Endothelial cell (in vitro differentiated cells): ENCODE measurements at regions not wholly inside any gene's neighbourhood (a gene's known extent, or its start where the extent isn't known, plus 50 kb on each side); places are given as distances from the start of the nearest gene placed in this dataset.

ENCODE experiments used
- DNase-seq: peaks from one replicate; pipeline ENCODE4 v3.0.0; 2021; ENCODE audit warnings: low spot score
- H3K27ac Mint-ChIP-seq: one replicate; pipeline ENCODE4 v1.8.0; 2021; ENCODE audit warnings: mixed read lengths, inconsistent platforms; ENCODE audit not compliant: unreplicated experiment
- H3K27me3 Mint-ChIP-seq: one replicate; pipeline ENCODE4 v1.8.0; 2021; ENCODE audit warnings: mild to moderate bottlenecking, moderate library complexity, mixed read lengths, inconsistent platforms; ENCODE audit not compliant: unreplicated experiment
- H3K36me3 Mint-ChIP-seq: one replicate; pipeline ENCODE4 v1.8.0; 2021; ENCODE audit warnings: mild to moderate bottlenecking, low read depth, mixed read lengths, inconsistent platforms; ENCODE audit not compliant: unreplicated experiment
- H3K4me1 Mint-ChIP-seq: one replicate; pipeline ENCODE4 v1.8.0; 2021; ENCODE audit warnings: mild to moderate bottlenecking, mixed read lengths, inconsistent platforms; ENCODE audit not compliant: unreplicated experiment
- H3K4me3 Mint-ChIP-seq: one replicate; pipeline ENCODE4 v1.8.0; 2021; ENCODE audit warnings: mild to moderate bottlenecking, mixed read lengths, inconsistent platforms; ENCODE audit not compliant: unreplicated experiment
- H3K9me3 Mint-ChIP-seq: one replicate; pipeline ENCODE4 v1.8.0; 2021; ENCODE audit warnings: mixed read lengths, inconsistent platforms; ENCODE audit not compliant: unreplicated experiment
- TF ChIP-seq, protein P1 (sequence below): fragments of 200-600 bp; sonication (generic); IDR thresholded peaks from one replicate; pipeline ENCODE4 v1.5.0; 2021; ENCODE audit warnings: antibody characterized with exemption; ENCODE audit not compliant: unreplicated experiment

DNA sequence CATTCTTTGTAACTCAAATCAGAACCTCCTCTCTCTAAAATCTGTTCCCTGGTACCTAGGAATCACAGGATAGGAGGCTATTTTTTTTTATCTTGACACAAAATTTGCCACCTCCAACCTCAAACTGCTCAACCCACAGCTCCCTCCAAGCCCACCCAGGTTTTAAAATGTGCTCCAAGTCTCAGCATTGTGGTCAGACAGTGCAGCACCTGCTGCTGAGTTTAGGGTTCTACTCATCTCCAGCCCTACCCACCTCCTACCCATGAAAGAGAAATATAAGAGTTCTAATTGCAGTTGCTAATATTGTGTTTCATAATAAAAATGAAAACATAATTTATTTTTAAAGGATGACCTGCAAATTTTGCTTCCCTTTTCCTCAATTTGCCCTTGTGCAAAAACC, 496.5 kb downstream of the MAFB start:
- Mint-ChIP-seq H3K4me1 (no peaks in the 10 kb centered on the region), H3K9me3 (no peaks in the 10 kb centered on the region), H3K27me3 (no peaks in the 10 kb centered on the region), H3K4me3 (no peak overlapping the region), H3K27ac (no peak overlapping the region), H3K36me3 (no peaks in the 10 kb centered on the region)
- TF ChIP-seq, protein P1, sequence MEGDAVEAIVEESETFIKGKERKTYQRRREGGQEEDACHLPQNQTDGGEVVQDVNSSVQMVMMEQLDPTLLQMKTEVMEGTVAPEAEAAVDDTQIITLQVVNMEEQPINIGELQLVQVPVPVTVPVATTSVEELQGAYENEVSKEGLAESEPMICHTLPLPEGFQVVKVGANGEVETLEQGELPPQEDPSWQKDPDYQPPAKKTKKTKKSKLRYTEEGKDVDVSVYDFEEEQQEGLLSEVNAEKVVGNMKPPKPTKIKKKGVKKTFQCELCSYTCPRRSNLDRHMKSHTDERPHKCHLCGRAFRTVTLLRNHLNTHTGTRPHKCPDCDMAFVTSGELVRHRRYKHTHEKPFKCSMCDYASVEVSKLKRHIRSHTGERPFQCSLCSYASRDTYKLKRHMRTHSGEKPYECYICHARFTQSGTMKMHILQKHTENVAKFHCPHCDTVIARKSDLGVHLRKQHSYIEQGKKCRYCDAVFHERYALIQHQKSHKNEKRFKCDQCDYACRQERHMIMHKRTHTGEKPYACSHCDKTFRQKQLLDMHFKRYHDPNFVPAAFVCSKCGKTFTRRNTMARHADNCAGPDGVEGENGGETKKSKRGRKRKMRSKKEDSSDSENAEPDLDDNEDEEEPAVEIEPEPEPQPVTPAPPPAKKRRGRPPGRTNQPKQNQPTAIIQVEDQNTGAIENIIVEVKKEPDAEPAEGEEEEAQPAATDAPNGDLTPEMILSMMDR: no peak
- DNase-seq: no peak

DNA sequence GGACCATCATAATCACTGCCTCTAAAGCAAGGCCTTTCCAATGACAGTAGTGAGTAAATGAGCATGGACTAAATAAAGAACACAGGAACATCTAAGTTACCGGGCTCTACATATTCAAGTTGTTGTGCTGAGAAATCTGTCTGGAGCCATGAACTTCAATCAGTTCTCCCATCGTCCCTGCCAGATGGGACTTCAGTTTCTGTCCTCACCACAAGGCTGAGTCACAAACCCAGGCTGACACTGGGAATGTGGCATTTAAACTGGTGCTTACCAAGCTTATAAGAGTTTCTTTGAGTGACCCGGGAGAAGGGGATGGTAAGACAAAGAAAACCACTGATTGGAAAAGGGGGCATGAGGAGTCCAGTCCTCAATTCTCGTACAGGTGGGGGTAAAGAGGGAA, 497.0 kb downstream of the MAFB start:
- TF ChIP-seq, protein P1: no peak
- no peaks in the 10 kb centered on the region for H3K27me3 Mint-ChIP-seq
- DNase-seq: no peak
- no peak overlapping the region for H3K27ac Mint-ChIP-seq
- no peaks in the 10 kb centered on the region for H3K9me3 Mint-ChIP-seq
- H3K4me1 Mint-ChIP-seq: no peaks in the 10 kb centered on the region
- H3K36me3 Mint-ChIP-seq: no peaks in the 10 kb centered on the region
- H3K4me3 Mint-ChIP-seq: no peak overlapping the region

DNA sequence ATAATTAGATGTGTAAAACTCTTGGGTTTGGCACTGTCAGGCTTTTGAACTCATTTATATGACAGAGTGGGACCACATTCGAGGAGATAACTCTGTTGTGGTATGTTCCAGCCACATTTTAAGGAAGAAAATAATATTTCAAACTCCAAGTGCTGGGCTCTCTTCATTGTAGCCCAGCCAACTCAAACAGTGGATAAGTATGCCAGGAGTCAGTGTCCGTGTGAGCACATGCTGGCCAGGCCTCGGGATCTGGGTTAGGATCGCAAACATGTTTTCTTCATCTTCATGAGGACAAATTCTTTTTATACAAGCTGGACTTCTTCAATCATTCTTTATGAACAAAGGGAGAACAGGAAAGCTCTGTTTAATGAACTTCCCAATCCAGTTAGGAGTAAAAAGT, 497.5 kb downstream of the MAFB start:
- DNase-seq: no peak
- H3K9me3 Mint-ChIP-seq: no peaks in the 10 kb centered on the region
- H3K36me3 Mint-ChIP-seq: no peaks in the 10 kb centered on the region
- H3K27me3 Mint-ChIP-seq: no peaks in the 10 kb centered on the region
- no peak overlapping the region for H3K4me3 Mint-ChIP-seq
- TF ChIP-seq, protein P1: no peak
- H3K27ac Mint-ChIP-seq: no peak overlapping the region
- no peaks in the 10 kb centered on the region for H3K4me1 Mint-ChIP-seq

DNA sequence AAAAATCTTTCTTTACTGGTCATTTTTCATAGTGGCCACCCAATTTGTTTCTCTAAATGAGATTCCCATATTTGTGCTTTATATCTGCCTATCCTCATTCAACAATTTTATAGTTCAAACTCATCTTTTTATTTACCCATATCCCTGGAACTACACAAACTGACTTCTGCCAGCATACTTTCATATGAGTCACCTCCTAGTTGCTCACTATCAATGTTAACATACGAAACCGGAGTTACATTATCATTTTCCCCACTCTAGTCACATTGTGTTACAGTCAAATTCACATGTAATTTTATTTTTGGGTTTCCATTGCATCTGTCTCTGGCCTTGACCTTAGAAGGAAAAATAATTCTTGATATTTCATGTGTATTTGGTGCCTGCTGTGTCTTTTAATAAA, 499.4 kb downstream of the MAFB start:
- TF ChIP-seq, protein P1: no peak
- H3K36me3 Mint-ChIP-seq: no peaks in the 10 kb centered on the region
- H3K27me3 Mint-ChIP-seq: no peaks in the 10 kb centered on the region
- H3K4me1 Mint-ChIP-seq: no peaks in the 10 kb centered on the region
- DNase-seq: no peak
- H3K27ac Mint-ChIP-seq: no peak overlapping the region
- H3K9me3 Mint-ChIP-seq: no peaks in the 10 kb centered on the region
- no peak overlapping the region for H3K4me3 Mint-ChIP-seq

DNA sequence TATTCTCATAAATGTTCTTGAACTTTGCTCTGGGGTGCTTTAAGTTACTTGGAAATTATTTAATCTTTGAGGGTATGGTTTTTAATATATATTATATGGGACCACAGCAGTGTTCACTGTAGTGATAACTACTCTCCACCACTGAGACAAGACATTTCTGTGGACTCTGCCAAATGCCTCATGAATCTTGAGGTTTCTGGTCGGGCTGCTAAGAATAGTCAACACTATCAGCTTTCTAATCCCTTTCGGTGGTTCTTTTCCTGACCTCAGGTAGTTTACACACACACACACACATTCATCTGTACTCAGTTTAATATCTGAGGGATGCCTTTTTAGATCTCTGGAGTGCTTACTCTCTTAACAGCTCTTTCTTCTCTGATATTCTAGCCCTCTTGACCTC, 500.7 kb downstream of the MAFB start:
- no peak for DNase-seq
- Mint-ChIP-seq H3K36me3 (no peaks in the 10 kb centered on the region), H3K27ac (no peak overlapping the region), H3K9me3 (no peaks in the 10 kb centered on the region), H3K4me1 (no peaks in the 10 kb centered on the region), H3K27me3 (no peaks in the 10 kb centered on the region), H3K4me3 (no peak overlapping the region)
- TF ChIP-seq, protein P1: no peak
